Femur (tissue), 1 donor: ENCODE measurements at regions not wholly inside any gene's neighbourhood (a gene's known extent, or its start where the extent isn't known, plus 50 kb on each side); places are given as distances from the start of the nearest gene placed in this dataset.
"Not testable (repeated sequence)": the region's sequence is repeated elsewhere in the genome, so short reads cannot be mapped to it uniquely, and the experiment has no call there.

Source experiments
- DNase-seq: peaks from one replicate; pipeline ENCODE4 v3.0.0-alpha.2; 2017

GRCh38 chr1:227508431-227508830, 54.9 kb upstream of the ZNF678 start:
- DNase-seq = no peak

GRCh38 chr1:227506490-227507393, 56.6 kb upstream of the ZNF678 start:
- not testable (repeated sequence) for DNase-seq

GRCh38 chr1:227496045-227496444, 67.3 kb upstream of the ZNF678 start:
- DNase-seq = not testable (repeated sequence)

GRCh38 chr1:227493863-227494551, 69.3 kb upstream of the ZNF678 start:
- DNase-seq = not testable (repeated sequence)

GRCh38 chr1:227490478-227490877, 72.9 kb upstream of the ZNF678 start:
- no peak for DNase-seq

- no peak for DNase-seq
These were observed 73.4 kb upstream of the ZNF678 start for GRCh38 chr1:227490001-227490400.

GRCh38 chr1:227489572-227489971, 73.8 kb upstream of the ZNF678 start:
- no peak for DNase-seq

GRCh38 chr1:227487606-227488005, 75.8 kb upstream of the ZNF678 start:
- no peak for DNase-seq

- DNase-seq = no peak
These were observed 76.8 kb upstream of the ZNF678 start for GRCh38 chr1:227486559-227486958.

GRCh38 chr1:227482023-227482299, 81.4 kb upstream of the ZNF678 start:
- DNase-seq = no peak

- DNase-seq = not testable (repeated sequence)
These were observed 89.3 kb upstream of the ZNF678 start for GRCh38 chr1:227474072-227474471.

- DNase-seq = no peak
These were observed 90.6 kb upstream of the ZNF678 start for GRCh38 chr1:227472772-227473171.

GRCh38 chr1:227470688-227471087, 92.7 kb upstream of the ZNF678 start:
- no peak for DNase-seq

- no peak for DNase-seq
These were observed 93.6 kb upstream of the ZNF678 start for GRCh38 chr1:227469708-227470107.

GRCh38 chr1:227466039-227466645, 97.2 kb upstream of the ZNF678 start:
- DNase-seq = no peak

- DNase-seq = no peak
These were observed 98.1 kb upstream of the ZNF678 start for GRCh38 chr1:227465256-227465655.

- DNase-seq = no peak
These were observed 103.4 kb upstream of the ZNF678 start for GRCh38 chr1:227459977-227460376.

GRCh38 chr1:227459326-227459841, 104.0 kb upstream of the ZNF678 start:
- DNase-seq = no peak

- DNase-seq = no peak
These were observed 108.7 kb upstream of the ZNF678 start for GRCh38 chr1:227454686-227455085.

GRCh38 chr1:227453631-227454355, 109.6 kb upstream of the ZNF678 start:
- no peak for DNase-seq

- DNase-seq = no peak
These were observed 111.4 kb upstream of the ZNF678 start for GRCh38 chr1:227451954-227452353.

- DNase-seq = no peak
These were observed 112.3 kb upstream of the ZNF678 start for GRCh38 chr1:227451057-227451456.

GRCh38 chr1:227450489-227450888, 112.9 kb upstream of the ZNF678 start:
- DNase-seq = no peak
